ENCODE measurements at regions not wholly inside any gene's neighbourhood (a gene's known extent, or its start where the extent isn't known, plus 50 kb on each side); places are given as distances from the start of the nearest gene placed in this dataset.

GRCh38 chr7:17021205-17021604, 139.4 kb upstream of the AGR3 start:
- TF ChIP-seq POLR2A (IDR thresholded peaks at IDR 0.05) (no peak), CTCF (IDR thresholded peaks at IDR 0.05) (no peak)

All from adrenal gland (tissue), 5 donors.